SK-N-SH (cell line): ENCODE measurements at regions not wholly inside any gene's neighbourhood (a gene's known extent, or its start where the extent isn't known, plus 50 kb on each side); places are given as distances from the start of the nearest gene placed in this dataset.

Source experiments
- FOXM1 ChIP-seq: IDR thresholded peaks from 2 replicates; pipeline ENCODE4 v1.4.0; 2012; ENCODE audit warnings: low read depth, mild to moderate bottlenecking
- TAF1 ChIP-seq: IDR thresholded peaks from 2 replicates; pipeline ENCODE4 v1.6.1; 2012; ENCODE audit warnings: low read depth, mild to moderate bottlenecking, low read length, moderate library complexity, borderline replicate concordance
- TEAD4 ChIP-seq: IDR thresholded peaks from 2 replicates; pipeline ENCODE4 v1.4.0; 2012; ENCODE audit warnings: mild to moderate bottlenecking, borderline replicate concordance; ENCODE audit not compliant: insufficient read depth
- TF ChIP-seq, protein P1 (sequence below): fragments of 200-600 bp; sonication (generic); IDR thresholded peaks from 2 replicates; pipeline ENCODE4 v1.6.1; 2017; ENCODE audit warnings: antibody characterized with exemption, mild to moderate bottlenecking, moderate library complexity
- TF ChIP-seq, protein P2 (sequence below): IDR thresholded peaks from 2 replicates; pipeline ENCODE4 v1.6.1; 2012; ENCODE audit warnings: mild to moderate bottlenecking, low read depth, low read length, moderate library complexity
- TF ChIP-seq, protein P3 (sequence below): IDR thresholded peaks from 2 replicates; pipeline ENCODE4 v1.4.0; 2012; ENCODE audit warnings: low read depth, borderline replicate concordance

- TF ChIP-seq TAF1 (no peak), FOXM1 (no peak), TEAD4 (no peak)
- TF ChIP-seq, protein P1, sequence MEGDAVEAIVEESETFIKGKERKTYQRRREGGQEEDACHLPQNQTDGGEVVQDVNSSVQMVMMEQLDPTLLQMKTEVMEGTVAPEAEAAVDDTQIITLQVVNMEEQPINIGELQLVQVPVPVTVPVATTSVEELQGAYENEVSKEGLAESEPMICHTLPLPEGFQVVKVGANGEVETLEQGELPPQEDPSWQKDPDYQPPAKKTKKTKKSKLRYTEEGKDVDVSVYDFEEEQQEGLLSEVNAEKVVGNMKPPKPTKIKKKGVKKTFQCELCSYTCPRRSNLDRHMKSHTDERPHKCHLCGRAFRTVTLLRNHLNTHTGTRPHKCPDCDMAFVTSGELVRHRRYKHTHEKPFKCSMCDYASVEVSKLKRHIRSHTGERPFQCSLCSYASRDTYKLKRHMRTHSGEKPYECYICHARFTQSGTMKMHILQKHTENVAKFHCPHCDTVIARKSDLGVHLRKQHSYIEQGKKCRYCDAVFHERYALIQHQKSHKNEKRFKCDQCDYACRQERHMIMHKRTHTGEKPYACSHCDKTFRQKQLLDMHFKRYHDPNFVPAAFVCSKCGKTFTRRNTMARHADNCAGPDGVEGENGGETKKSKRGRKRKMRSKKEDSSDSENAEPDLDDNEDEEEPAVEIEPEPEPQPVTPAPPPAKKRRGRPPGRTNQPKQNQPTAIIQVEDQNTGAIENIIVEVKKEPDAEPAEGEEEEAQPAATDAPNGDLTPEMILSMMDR, result no peak
- TF ChIP-seq, protein P2, sequence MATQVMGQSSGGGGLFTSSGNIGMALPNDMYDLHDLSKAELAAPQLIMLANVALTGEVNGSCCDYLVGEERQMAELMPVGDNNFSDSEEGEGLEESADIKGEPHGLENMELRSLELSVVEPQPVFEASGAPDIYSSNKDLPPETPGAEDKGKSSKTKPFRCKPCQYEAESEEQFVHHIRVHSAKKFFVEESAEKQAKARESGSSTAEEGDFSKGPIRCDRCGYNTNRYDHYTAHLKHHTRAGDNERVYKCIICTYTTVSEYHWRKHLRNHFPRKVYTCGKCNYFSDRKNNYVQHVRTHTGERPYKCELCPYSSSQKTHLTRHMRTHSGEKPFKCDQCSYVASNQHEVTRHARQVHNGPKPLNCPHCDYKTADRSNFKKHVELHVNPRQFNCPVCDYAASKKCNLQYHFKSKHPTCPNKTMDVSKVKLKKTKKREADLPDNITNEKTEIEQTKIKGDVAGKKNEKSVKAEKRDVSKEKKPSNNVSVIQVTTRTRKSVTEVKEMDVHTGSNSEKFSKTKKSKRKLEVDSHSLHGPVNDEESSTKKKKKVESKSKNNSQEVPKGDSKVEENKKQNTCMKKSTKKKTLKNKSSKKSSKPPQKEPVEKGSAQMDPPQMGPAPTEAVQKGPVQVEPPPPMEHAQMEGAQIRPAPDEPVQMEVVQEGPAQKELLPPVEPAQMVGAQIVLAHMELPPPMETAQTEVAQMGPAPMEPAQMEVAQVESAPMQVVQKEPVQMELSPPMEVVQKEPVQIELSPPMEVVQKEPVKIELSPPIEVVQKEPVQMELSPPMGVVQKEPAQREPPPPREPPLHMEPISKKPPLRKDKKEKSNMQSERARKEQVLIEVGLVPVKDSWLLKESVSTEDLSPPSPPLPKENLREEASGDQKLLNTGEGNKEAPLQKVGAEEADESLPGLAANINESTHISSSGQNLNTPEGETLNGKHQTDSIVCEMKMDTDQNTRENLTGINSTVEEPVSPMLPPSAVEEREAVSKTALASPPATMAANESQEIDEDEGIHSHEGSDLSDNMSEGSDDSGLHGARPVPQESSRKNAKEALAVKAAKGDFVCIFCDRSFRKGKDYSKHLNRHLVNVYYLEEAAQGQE, result no peak
- TF ChIP-seq, protein P3, sequence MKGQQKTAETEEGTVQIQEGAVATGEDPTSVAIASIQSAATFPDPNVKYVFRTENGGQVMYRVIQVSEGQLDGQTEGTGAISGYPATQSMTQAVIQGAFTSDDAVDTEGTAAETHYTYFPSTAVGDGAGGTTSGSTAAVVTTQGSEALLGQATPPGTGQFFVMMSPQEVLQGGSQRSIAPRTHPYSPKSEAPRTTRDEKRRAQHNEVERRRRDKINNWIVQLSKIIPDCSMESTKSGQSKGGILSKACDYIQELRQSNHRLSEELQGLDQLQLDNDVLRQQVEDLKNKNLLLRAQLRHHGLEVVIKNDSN, result no peak
Observed at GRCh38 chr12:42725809-42726208, 136.3 kb upstream of the PRICKLE1 start.
